ENCODE measurements at regions not wholly inside any gene's neighbourhood (a gene's known extent, or its start where the extent isn't known, plus 50 kb on each side); places are given as distances from the start of the nearest gene placed in this dataset.

GRCh38 chr19:30743702-30744101 lies 371.5 kb downstream of the ZNF536 start:
- no peak for DNase-seq (ENCODE audit: low spot score)

- DNase-seq (ENCODE audit: low spot score): no peak
Observed at GRCh38 chr19:30743011-30743410, 370.8 kb downstream of the ZNF536 start.

GRCh38 chr19:30742406-30742938 lies 370.3 kb downstream of the ZNF536 start:
- no peak for DNase-seq (ENCODE audit: low spot score)

- DNase-seq (ENCODE audit: low spot score): no peak
Observed at GRCh38 chr19:30741566-30741965, 369.4 kb downstream of the ZNF536 start.

GRCh38 chr19:30739394-30739793 lies 367.2 kb downstream of the ZNF536 start:
- DNase-seq (ENCODE audit: low spot score): no peak

- DNase-seq (ENCODE audit: low spot score): no peak
Observed at GRCh38 chr19:30738047-30738446, 365.9 kb downstream of the ZNF536 start.

GRCh38 chr19:30734669-30735068 lies 362.5 kb downstream of the ZNF536 start:
- DNase-seq (ENCODE audit: low spot score): no peak

- DNase-seq (ENCODE audit: low spot score): no peak
Observed at GRCh38 chr19:30733826-30734550, 361.8 kb downstream of the ZNF536 start.

GRCh38 chr19:30731591-30731990 lies 359.4 kb downstream of the ZNF536 start:
- DNase-seq (ENCODE audit: low spot score): no peak

GRCh38 chr19:30729451-30729850 lies 357.3 kb downstream of the ZNF536 start:
- no peak for DNase-seq (ENCODE audit: low spot score)

- DNase-seq (ENCODE audit: low spot score): no peak
Observed at GRCh38 chr19:30722761-30723160, 350.6 kb downstream of the ZNF536 start.

- no peak for DNase-seq (ENCODE audit: low spot score)
Observed at GRCh38 chr19:30722186-30722585, 350.0 kb downstream of the ZNF536 start.

- peak; percentile 15 for DNase-seq (ENCODE audit: low spot score)
Observed at GRCh38 chr19:30719999-30720345, 347.8 kb downstream of the ZNF536 start.

- peak; percentile 35 for DNase-seq (ENCODE audit: low spot score)
Observed at GRCh38 chr19:30719189-30719998, 347.2 kb downstream of the ZNF536 start.

- DNase-seq (ENCODE audit: low spot score): peak; percentile 18
Observed at GRCh38 chr19:30718707-30719106, 346.5 kb downstream of the ZNF536 start.

- DNase-seq (ENCODE audit: low spot score): no peak
Observed at GRCh38 chr19:30718014-30718413, 345.8 kb downstream of the ZNF536 start.

GRCh38 chr19:30717381-30717780 lies 345.2 kb downstream of the ZNF536 start:
- DNase-seq (ENCODE audit: low spot score): no peak

GRCh38 chr19:30712431-30713337 lies 340.5 kb downstream of the ZNF536 start:
- no peak for DNase-seq (ENCODE audit: low spot score)

GRCh38 chr19:30711826-30712225 lies 339.6 kb downstream of the ZNF536 start:
- DNase-seq (ENCODE audit: low spot score): no peak

- DNase-seq (ENCODE audit: low spot score): no peak
Observed at GRCh38 chr19:30711296-30711695, 339.1 kb downstream of the ZNF536 start.

GRCh38 chr19:30710721-30711120 lies 338.5 kb downstream of the ZNF536 start:
- DNase-seq (ENCODE audit: low spot score): no peak

Measured in A172 (cell line).